ENCODE measurements at regions not wholly inside any gene's neighbourhood (a gene's known extent, or its start where the extent isn't known, plus 50 kb on each side); places are given as distances from the start of the nearest gene placed in this dataset.
"Not testable (repeated sequence)": the region's sequence is repeated elsewhere in the genome, so short reads cannot be mapped to it uniquely, and the experiment has no call there.

DNA sequence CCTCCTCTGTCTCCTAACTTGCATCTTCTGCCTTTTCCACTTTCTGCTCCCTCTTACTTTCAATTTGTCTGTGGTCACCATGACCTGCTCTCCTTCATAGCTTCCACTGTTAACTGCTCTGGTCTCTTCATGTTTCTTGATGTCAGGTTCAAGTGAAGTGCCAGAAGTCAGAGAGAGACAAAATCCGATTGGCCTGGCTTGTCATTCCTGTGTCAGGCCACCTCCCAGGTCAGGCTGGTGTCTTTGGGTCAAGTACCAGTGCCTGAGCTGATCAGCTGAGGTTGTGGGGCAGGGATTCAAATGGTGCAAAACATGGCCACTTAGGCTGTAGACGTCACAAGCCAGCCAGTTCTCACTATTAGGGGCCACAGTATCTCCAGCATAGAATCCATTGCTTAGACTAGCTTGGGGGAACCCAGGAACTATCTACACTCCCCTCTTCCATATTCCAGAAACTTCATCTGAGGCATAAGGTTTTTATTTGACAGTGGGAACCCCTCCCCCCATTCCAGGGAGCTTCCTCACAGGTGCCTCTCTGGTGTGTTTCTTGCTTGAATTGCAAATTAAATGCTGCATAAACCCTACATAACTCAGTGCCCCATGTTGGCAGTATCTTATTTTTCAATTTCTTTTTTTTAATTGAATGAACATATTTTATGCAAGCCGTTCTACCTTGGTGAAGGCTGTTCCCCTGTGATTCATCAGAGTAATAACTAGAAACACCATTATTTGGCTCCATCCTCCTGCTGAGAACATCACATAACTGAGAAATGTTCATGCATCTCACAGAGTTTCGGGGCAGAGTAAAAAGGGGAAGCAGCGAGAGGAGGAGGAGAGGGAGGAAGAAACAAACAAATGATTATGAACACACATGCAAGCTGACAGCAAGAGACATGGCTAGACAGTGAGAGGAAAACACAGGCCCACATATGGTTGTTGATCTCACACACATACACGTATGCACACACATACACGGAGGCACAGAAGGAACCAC, 175.8 kb downstream of the TLE3 start:
- no peak overlapping the region for H3K27ac ChIP-seq
- TF ChIP-seq CTCF (IDR thresholded peaks at IDR 0.05) (no peak), ZFX (IDR thresholded peaks at IDR 0.05; ENCODE audit: borderline replicate concordance) (no peak)

GRCh38 chr15:69924531-69924930, 173.2 kb downstream of the TLE3 start:
- TF ChIP-seq ZFX (IDR thresholded peaks at IDR 0.05; ENCODE audit: borderline replicate concordance) (no peak), CTCF (IDR thresholded peaks at IDR 0.05) (no peak)

GRCh38 chr15:69926006-69926405, 171.7 kb downstream of the TLE3 start:
- TF ChIP-seq ZFX (IDR thresholded peaks at IDR 0.05; ENCODE audit: borderline replicate concordance) = no peak
- TF ChIP-seq CTCF (IDR thresholded peaks at IDR 0.05) = no peak
- H3K27ac ChIP-seq = no peak overlapping the region

More at GRCh38 chr15:69924531-69924930, 173.2 kb downstream of the TLE3 start:
- H3K27ac ChIP-seq = no peak overlapping the region

- H3K27ac ChIP-seq = no peak overlapping the region
- TF ChIP-seq ZFX (IDR thresholded peaks at IDR 0.05; ENCODE audit: borderline replicate concordance) (no peak), CTCF (IDR thresholded peaks at IDR 0.05) (no peak)
Measured at GRCh38 chr15:69926721-69927120, 171.0 kb downstream of the TLE3 start.

DNA sequence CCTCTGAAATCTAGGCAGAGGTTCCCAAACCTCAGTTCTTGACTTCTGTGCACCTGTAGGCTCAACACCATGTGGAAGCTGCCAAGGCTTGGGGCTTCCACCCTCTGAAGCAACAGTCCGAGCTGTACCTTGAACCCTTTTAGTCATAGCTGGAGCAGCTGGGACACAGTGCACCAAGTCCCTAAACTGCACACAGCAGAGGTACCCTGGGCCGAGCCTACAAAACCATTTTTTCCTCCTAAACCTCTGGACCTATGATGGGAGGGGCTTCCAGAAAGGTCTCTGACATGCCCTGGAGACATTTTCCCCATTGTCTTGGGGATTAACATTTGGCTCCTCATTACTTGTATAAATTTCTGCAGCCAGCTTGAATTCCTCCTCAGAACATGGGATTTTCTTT, 168.8 kb downstream of the TLE3 start:
- not testable (repeated sequence) for H3K27ac ChIP-seq

DNA sequence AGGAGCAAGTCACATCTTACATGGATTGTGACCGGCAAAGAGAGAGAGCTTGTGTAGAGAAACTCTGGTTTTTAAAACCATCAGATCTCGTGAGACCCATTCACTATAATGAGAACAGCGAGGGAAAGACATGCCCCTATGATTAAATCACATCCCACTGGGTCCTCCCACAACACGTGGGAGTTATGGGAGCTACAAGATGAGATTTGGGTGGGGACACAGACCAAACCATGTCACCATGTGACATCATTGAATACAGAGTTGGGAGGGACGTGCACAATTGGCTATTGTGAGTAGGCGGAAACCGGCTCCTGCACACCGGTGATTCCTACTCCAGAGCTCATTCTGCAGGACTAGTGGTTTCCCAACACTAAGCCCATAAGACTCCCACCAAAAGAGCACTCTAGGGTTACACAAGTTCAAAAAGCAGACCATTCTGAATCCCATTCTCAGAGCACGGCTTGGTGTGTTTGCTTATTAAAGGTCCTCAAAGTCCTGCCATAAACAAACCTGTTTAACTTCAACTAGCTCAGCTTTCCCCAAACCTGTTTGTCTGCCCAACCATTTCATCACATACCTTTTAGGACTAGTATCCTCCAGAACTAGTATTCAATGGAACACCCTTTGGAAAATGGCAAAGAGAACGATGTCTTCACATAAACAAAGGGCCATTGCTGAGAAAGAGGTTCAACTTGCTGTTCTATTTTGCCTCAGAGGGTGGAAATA, 167.6 kb downstream of the TLE3 start:
- H3K27ac ChIP-seq = no peak overlapping the region
- TF ChIP-seq CTCF (IDR thresholded peaks at IDR 0.05) = no peak
- no peak for TF ChIP-seq ZFX (IDR thresholded peaks at IDR 0.05; ENCODE audit: borderline replicate concordance)

DNA sequence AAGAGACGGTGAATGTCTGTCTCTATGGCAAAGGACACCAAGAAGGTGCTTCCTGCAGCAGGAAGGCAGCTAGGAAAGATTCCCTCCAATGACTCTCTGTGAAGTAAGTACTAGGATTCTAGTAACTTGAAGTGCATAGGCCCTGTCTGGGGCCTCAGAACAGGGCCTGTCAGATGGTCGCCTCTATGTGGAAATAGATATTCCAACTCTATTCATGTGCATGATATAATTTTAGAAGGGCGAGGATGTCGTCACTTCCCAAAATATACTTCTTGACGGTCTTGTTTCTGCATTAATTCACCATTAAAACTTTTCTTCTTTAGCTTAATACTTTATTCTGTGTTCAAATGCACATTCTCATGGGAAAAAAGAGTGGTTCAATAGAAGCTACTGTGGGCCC, 167.0 kb downstream of the TLE3 start:
- no peak for TF ChIP-seq CTCF (IDR thresholded peaks at IDR 0.05)
- H3K27ac ChIP-seq = no peak overlapping the region

All from 22Rv1 (cell line).